ENCODE measurements at regions not wholly inside any gene's neighbourhood (a gene's known extent, or its start where the extent isn't known, plus 50 kb on each side); places are given as distances from the start of the nearest gene placed in this dataset.
"Not testable (repeated sequence)": the region's sequence is repeated elsewhere in the genome, so short reads cannot be mapped to it uniquely, and the experiment has no call there.

DNA sequence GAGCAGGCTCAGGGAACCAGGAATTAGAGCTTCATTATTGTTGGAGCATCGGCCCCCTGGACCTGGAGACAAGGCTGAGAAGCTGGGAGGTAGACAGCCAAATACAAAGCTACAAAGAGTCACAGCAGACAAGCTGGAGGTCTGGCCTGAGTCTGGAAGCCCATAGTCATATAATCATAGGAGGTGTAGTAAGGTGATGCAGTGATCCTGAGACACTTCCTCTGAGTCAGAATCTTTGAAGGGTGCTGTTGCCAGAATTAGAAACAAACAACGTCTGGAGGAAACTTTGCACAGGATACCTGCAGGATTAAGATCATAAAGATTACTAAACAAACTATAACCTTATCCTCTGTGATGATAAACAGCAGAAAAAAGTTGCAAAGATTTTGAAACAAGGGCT, 213.8 kb downstream of the DSC3 start:
- no peak for DNase-seq (ENCODE audit: low read depth in 2 of 2)

- DNase-seq (ENCODE audit: low read depth in 2 of 2) = no peak
These were observed 222.9 kb downstream of the DSC3 start for GRCh38 chr18:30819619-30820018.

GRCh38 chr18:30814446-30814845, 228.1 kb downstream of the DSC3 start:
- no peak for DNase-seq (ENCODE audit: low read depth in 2 of 2)

GRCh38 chr18:30811580-30811979, 231.0 kb downstream of the DSC3 start:
- DNase-seq (ENCODE audit: low read depth in 2 of 2) = no peak

DNA sequence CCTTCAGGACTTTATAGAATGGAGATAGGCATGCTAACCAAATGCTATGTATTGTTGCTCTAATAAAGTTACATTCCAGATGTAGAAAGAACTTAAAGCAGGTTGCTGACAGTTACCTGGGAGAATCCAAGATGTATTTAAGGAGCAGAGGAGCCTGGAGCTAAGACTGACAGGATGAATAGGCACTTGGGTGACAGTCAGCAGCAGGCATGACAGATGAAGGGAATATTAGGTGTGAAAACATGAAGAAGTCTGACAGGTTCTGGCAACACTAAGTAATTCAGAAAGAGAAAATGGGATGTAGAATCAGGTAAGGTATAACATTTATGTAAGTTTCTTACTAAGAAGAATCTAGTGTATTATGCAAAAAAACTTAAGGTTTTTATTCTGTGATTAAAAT, 232.0 kb downstream of the DSC3 start:
- DNase-seq (ENCODE audit: low read depth in 2 of 2) = no peak

GRCh38 chr18:30806823-30807222, 235.7 kb downstream of the DSC3 start:
- no peak for DNase-seq (ENCODE audit: low read depth in 2 of 2)

GRCh38 chr18:30800800-30801199, 241.7 kb downstream of the DSC3 start:
- DNase-seq (ENCODE audit: low read depth in 2 of 2) = no peak

- DNase-seq (ENCODE audit: low read depth in 2 of 2) = no peak
These were observed 250.5 kb downstream of the DSC3 start for GRCh38 chr18:30792051-30792450.

GRCh38 chr18:30788411-30788991, 254.0 kb downstream of the DSC3 start:
- DNase-seq (ENCODE audit: low read depth in 2 of 2) = not testable (repeated sequence)

DNA sequence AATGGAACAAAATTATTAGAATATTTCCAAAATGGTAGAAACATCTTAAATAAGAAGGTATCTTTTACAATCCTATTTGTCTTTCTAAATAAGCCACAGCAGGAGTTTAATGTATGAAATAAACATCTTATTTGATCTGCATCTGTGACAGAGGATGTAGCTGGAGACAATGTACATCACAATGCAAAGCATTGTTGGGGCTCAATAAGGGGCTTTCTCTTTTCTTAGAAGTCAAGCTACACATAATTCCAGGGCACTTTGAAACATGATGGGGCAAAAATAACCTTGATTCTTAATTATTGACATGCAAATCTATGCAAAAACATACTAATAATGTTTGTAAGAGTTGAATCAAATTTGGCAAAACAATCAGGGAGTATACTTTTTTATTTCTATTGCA, 255.1 kb downstream of the DSC3 start:
- no peak for DNase-seq (ENCODE audit: low read depth in 2 of 2)

- no peak for DNase-seq (ENCODE audit: low read depth in 2 of 2)
These were observed 260.9 kb downstream of the DSC3 start for GRCh38 chr18:30781601-30782000.

- no peak for DNase-seq (ENCODE audit: low read depth in 2 of 2)
These were observed 266.9 kb downstream of the DSC3 start for GRCh38 chr18:30775629-30776028.

GRCh38 chr18:30772170-30772569, 270.4 kb downstream of the DSC3 start:
- DNase-seq (ENCODE audit: low read depth in 2 of 2) = not testable (repeated sequence)

DNA sequence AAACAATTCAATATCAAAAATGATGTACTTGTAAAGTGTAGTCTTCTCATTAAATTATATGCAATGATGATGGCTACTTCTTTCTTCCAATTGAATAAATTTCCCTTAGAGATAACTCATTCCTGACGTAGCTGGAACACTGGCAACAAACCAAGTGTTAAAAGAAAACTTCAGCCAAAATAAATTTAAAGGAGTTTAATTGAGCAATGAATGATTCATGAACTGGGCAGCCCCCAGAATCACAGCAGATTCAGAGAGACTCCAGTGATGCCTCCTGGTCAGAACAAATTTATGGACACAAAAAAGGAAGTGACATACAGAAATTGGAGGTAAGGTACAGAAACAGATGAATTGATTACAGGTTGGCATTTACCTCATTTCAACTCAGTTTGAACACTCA, 276.5 kb downstream of the DSC3 start:
- DNase-seq (ENCODE audit: low read depth in 2 of 2) = no peak

DNA sequence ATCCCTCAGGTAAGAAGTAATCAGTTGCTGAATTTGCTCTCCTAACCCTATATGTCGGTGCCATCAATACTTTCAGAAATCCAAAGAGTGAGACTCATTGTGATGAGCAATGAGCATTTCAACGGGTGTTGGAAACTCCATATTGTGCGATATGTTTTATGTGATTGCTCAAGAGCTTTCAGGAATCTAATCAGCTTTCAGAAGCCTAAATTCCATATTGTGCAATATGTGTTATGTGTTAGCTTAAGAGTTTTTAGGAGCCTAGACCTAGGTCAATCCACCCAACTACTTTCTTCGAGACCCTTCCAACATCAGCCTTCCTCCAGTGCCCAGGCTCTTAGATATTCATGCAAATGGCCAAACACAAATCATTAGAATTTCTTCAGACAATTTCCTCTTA, 277.3 kb downstream of the DSC3 start:
- no peak for DNase-seq (ENCODE audit: low read depth in 2 of 2)

GRCh38 chr18:30763902-30764350, 278.6 kb downstream of the DSC3 start:
- DNase-seq (ENCODE audit: low read depth in 2 of 2) = no peak

DNA sequence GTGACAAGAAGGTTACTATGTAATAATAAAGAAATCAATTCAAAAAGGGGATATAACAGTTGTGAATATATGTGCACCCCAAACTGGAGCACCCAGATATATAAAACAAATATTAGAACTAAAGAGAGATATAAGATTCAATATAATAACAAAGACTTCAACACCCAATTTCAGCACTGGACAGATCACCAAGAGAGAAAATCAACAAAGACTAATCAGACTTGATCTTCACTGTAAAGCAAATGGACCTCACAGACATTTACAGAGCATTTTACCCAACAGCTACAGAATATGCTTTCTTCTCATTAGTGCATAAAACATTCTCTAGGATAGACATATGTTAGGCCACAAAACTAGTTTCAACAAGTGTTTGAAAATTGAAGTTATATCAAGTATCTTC, 287.7 kb downstream of the DSC3 start:
- no peak for DNase-seq (ENCODE audit: low read depth in 2 of 2)

DNA sequence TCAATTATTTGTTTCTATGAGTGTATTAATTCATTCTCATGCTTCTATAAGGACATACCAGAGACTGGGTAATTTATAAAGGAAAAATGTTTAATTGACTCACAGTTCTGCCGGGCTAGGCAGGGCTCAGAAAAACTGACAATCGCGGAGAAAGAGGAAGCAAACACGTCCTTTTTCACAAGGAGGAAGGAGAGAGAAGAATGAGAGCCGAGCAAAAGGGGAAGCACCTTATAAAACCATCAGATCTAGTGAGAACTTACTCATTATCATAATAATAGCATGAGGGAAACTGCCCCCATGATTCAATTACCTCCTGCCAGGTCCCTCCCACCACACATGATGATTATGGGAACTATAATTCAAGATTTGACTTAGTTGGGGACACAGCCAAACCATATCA, 294.0 kb downstream of the DSC3 start:
- DNase-seq (ENCODE audit: low read depth in 2 of 2) = no peak

DNA sequence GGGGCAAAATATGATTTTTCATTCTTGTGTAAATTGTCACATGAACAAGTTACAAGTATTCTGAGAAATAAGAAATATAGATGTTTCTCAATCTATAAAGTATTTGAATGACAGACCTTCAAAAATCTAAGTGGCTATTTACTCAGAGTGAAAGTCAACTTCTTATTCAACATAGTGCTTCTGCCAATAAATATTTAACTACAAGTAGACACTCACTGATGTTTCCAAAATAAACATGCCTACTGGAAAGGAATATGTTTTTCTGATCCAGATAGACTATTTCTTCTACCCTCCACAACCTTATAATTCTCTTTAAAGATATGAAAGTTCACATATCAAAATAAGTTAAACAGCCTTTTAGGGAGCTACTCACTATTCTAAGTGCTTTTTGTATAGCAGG, 296.3 kb downstream of the DSC3 start:
- DNase-seq (ENCODE audit: low read depth in 2 of 2) = no peak

DNA sequence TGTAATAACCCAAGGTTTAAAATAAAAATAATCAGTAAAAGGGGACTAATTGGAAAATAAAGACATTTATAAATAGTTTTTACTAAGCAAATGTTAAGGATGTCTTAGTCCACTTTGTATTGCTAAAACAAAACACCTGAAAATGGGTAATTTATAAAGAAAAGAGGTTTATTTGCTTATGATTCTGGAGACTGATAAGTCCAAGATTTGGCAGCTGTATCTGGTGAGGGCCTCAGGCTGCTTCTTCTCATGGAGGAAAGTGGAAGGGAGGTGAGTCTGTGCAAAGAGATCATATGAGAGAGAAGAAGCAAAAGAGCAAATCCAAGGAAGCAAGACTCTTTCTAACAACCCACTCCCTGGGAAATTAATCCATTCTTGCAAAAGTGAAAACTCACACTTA, 299.5 kb downstream of the DSC3 start:
- DNase-seq (ENCODE audit: low read depth in 2 of 2) = no peak

DNA sequence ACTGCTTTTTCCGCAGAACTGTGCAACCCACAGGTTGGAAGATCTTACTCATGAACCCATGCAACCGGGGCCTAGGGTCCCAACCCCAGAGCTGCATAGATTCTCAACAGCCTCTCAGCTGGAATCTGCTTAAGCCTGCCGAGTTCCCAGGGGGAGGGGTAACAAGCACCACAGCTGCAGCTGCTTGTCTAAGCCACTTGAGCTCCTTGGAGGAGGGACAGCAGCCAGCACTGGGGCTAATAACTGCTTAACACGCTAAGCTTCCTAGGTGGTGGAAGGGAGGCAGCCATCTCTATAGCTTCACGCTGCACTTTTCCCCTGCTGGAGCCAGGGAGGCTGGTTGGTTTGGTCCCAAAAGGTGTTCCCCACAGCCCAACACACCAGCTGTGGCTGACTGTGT, 311.6 kb downstream of the DSC3 start:
- no peak for DNase-seq (ENCODE audit: low read depth in 2 of 2)

GRCh38 chr18:30727849-30728248, 314.7 kb downstream of the DSC3 start:
- no peak for DNase-seq (ENCODE audit: low read depth in 2 of 2)

GRCh38 chr18:30713299-30713698, 329.2 kb downstream of the DSC3 start:
- DNase-seq (ENCODE audit: low read depth in 2 of 2) = no peak

DNA sequence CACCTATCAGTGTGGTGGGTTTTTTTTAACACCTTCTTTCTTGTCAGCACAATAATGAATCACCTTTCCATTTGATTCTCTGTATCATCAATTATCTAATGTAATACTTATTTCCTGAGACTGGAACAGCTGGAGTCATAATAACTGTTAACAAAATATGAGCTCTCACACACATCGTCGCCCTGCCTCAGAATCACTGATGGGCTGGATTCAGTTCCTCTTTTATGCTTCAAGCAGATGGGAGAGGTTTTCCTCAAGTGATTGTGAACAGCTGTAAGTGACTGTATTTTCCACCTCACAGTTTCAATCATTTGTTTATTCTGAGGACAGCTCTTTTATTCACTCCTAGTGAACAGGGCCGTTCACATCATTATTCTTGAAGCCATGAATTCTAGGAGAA, 330.2 kb downstream of the DSC3 start:
- no peak for DNase-seq (ENCODE audit: low read depth in 2 of 2)
